Calu3 (cell line): ENCODE measurements at regions not wholly inside any gene's neighbourhood (a gene's known extent, or its start where the extent isn't known, plus 50 kb on each side); places are given as distances from the start of the nearest gene placed in this dataset.
A peak's percentile ranks its signal among the peaks of the same experiment; 100 is the strongest.

Source experiments
- BruUV-seq: library from RNA; stranded (reverse); fragments of 400-500 nt; replicated peaks from 2 replicates; lab custom pipeline; 2021; lab: Mats Ljungman, UMichigan
- CTCF ChIA-PET: fragments of 300-600 bp; sonication (Branson Sonifier 250); formaldehyde crosslinking; loops from one replicate; lab custom pipeline; 2022; ENCODE audit warnings: antibody characterized with exemption; lab: Charles Lee
- DNase-seq: peaks from one replicate; pipeline ENCODE4 v3.0.0; 2022
- H3K27ac Mint-ChIP-seq: one replicate; pipeline ENCODE4 v1.8.0; 2022; ENCODE audit warnings: mixed read lengths; ENCODE audit not compliant: unreplicated experiment
- H3K27me3 Mint-ChIP-seq: one replicate; pipeline ENCODE4 v1.8.0; 2022; ENCODE audit warnings: mixed read lengths; ENCODE audit not compliant: unreplicated experiment
- H3K36me3 Mint-ChIP-seq: one replicate; pipeline ENCODE4 v1.8.0; 2022; ENCODE audit warnings: mild to moderate bottlenecking, moderate library complexity, mixed read lengths; ENCODE audit not compliant: insufficient read depth, unreplicated experiment
- H3K4me1 Mint-ChIP-seq: one replicate; pipeline ENCODE4 v1.8.0; 2022; ENCODE audit warnings: mild to moderate bottlenecking, low read depth, mixed read lengths; ENCODE audit not compliant: unreplicated experiment
- H3K4me3 Mint-ChIP-seq: one replicate; pipeline ENCODE4 v1.8.0; 2022; ENCODE audit warnings: mild to moderate bottlenecking, low read depth, moderate library complexity, mixed read lengths; ENCODE audit not compliant: unreplicated experiment
- H3K9me3 Mint-ChIP-seq: one replicate; pipeline ENCODE4 v1.8.0; 2022; ENCODE audit warnings: low read depth, mixed read lengths; ENCODE audit not compliant: unreplicated experiment
- intact Hi-C: fragments of 100-400 bp; cut with micrococcal nuclease; formaldehyde crosslinking; loops from one replicate; pipeline ENCODE4 v1.10.0; 2022; ENCODE audit not compliant: unreplicated experiment
- TF ChIP-seq, protein P1 (sequence below): fragments of 200-600 bp; IDR thresholded peaks from one replicate; pipeline ENCODE4 v1.8.0; 2022; ENCODE audit warnings: antibody characterized with exemption; ENCODE audit not compliant: unreplicated experiment

DNA sequence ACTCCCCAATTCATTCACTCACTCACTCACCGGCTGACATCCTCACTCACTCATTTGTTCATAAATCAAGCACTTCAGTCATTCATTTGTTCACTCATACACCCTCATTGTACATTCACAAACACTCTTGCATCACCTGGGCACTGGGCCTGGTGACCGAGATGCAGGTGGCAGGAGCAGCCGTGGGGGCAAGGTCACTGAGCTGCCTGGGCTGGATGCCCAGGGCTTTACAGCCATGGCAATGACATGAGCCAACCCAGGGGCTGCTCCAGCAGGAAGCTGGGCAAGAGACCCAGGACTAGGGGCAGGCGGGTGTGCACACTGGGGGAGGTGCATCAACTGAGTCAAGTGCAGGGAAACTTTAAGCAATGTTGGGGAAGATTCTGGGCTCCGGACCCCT, 113.6 kb upstream of the IGSF21 start:
- H3K9me3 Mint-ChIP-seq, result no peaks in the 10 kb centered on the region
- peaks cover 79% of the 10 kb centered on the region for H3K27me3 Mint-ChIP-seq
- no peak overlapping the region for H3K4me3 Mint-ChIP-seq
- DNase-seq, result no peak
- no peak overlapping the region for H3K27ac Mint-ChIP-seq
- H3K36me3 Mint-ChIP-seq, result no peaks in the 10 kb centered on the region
- intact Hi-C loops, result no loop called here
- no peaks in the 10 kb centered on the region for H3K4me1 Mint-ChIP-seq
- TF ChIP-seq, protein P1, sequence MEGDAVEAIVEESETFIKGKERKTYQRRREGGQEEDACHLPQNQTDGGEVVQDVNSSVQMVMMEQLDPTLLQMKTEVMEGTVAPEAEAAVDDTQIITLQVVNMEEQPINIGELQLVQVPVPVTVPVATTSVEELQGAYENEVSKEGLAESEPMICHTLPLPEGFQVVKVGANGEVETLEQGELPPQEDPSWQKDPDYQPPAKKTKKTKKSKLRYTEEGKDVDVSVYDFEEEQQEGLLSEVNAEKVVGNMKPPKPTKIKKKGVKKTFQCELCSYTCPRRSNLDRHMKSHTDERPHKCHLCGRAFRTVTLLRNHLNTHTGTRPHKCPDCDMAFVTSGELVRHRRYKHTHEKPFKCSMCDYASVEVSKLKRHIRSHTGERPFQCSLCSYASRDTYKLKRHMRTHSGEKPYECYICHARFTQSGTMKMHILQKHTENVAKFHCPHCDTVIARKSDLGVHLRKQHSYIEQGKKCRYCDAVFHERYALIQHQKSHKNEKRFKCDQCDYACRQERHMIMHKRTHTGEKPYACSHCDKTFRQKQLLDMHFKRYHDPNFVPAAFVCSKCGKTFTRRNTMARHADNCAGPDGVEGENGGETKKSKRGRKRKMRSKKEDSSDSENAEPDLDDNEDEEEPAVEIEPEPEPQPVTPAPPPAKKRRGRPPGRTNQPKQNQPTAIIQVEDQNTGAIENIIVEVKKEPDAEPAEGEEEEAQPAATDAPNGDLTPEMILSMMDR, result no peak
- CTCF ChIA-PET, result no interaction called here
- BruUV-seq, result no TSS peak

DNA sequence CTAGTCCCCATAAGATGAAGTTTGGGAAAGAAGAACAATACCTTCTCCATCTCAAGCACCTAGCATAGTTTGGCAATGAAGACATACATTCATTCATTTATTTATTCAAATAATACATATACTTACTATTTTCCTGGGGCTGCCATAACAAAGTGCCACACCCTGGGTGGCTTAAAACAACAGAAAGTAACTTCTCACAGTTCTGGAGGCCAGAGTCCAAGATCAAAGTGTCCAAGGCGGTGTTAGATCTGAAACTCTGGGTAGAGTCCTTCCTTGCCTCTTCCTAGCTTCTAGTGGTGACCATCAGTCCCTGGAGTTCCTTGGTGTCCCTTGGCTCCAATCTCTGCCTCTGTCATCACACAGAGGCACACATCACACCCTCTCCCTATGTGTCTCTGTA, 112.1 kb upstream of the IGSF21 start:
- intact Hi-C loops, result no loop called here
- Mint-ChIP-seq H3K27ac (no peak overlapping the region), H3K27me3 (peaks cover 71% of the 10 kb centered on the region), H3K36me3 (no peaks in the 10 kb centered on the region), H3K9me3 (no peaks in the 10 kb centered on the region), H3K4me1 (no peaks in the 10 kb centered on the region), H3K4me3 (no peak overlapping the region)
- CTCF ChIA-PET, result no interaction called here
- TF ChIP-seq, protein P1, result no peak
- no TSS peak for BruUV-seq
- no peak for DNase-seq

DNA sequence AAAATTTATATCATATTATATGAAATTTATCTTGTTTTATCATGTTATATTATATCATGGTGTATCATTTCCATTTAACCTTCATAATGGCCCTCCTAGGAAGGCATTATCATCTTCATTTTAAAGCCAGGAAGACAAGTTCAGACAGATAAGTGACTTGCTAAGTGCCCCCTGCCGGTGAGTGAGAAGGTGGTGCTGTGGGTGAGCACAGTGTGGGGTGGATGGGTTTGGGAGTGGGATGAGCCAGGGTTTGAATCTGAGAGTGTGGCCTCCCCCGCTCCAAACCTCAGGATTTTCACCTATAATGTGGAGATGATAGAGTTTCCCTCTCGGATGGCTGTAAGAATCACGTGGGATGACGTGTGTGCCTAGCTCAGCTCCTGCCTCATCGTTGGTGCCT, 108.7 kb upstream of the IGSF21 start:
- TF ChIP-seq, protein P1, result no peak
- DNase-seq, result peak; percentile 2
- H3K27ac Mint-ChIP-seq, result no peak overlapping the region
- intact Hi-C loops, result no loop called here
- H3K4me3 Mint-ChIP-seq, result no peak overlapping the region
- H3K36me3 Mint-ChIP-seq, result no peaks in the 10 kb centered on the region
- H3K4me1 Mint-ChIP-seq, result no peaks in the 10 kb centered on the region
- BruUV-seq, result no TSS peak
- H3K9me3 Mint-ChIP-seq, result no peaks in the 10 kb centered on the region
- CTCF ChIA-PET, result interaction anchor here (0.7 kb wide), 1 partner anchor 66 kb away, joined by 3 read pairs; no protein-coding TSS in a partner anchor
- H3K27me3 Mint-ChIP-seq, result peaks cover 70% of the 10 kb centered on the region

DNA sequence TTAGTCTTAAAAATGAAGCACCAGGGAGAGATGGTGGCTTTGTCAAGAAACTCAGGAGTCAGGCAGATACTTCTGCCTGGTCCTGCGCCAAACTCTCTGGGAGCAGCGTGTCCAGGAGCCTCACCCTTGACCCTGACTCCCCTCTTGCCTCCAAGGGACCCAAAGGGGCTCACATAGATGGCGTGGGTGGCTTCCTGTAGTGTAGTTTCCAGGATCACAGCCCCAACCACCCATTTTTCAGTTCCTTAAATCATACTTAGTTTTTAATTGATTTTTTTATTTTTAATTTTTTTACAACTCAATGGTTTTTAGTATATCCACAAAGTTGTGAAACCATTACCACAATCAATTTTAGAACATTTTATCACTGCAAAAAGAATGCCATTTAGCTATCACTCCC, 107.7 kb upstream of the IGSF21 start:
- Mint-ChIP-seq H3K4me1 (no peaks in the 10 kb centered on the region), H3K9me3 (no peaks in the 10 kb centered on the region), H3K4me3 (no peak overlapping the region), H3K27ac (no peak overlapping the region), H3K27me3 (peaks cover 70% of the 10 kb centered on the region), H3K36me3 (no peaks in the 10 kb centered on the region)
- intact Hi-C loops, result no loop called here
- DNase-seq, result no peak
- CTCF ChIA-PET, result no interaction called here
- no TSS peak for BruUV-seq
- TF ChIP-seq, protein P1, result no peak
